ENCODE measurements at regions not wholly inside any gene's neighbourhood (a gene's known extent, or its start where the extent isn't known, plus 50 kb on each side); places are given as distances from the start of the nearest gene placed in this dataset.

DNA sequence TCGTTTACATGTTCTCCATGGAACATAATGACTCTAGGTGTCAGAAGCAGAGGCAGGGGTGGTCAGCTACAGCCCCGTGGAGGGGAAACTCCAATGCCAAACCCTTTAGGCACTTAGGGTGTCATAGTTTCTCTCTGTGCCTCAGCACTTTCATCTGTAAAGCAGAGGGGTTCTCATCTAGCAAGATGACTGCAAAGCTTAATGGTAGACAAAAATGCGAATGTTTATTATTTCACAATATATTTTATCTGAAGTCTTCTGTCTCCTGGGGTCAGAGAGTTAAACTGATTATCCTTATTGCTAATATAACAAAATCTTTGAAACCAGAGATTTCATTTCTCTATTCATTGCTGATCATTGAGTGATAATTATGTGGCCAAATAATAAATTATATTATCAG, 522.5 kb downstream of the TSN start:
- Mint-ChIP-seq H3K27ac (no peak overlapping the region), H3K27me3 (no peaks in the 10 kb centered on the region), H3K9me3 (ENCODE audit: insufficient read depth) (peaks cover 6% of the 10 kb centered on the region), H3K4me3 (no peak overlapping the region), H3K4me1 (no peaks in the 10 kb centered on the region)
- intact Hi-C loops (cut with micrococcal nuclease): no loop called here
- Histone ChIP-seq H3K27ac (ENCODE audit: low read length in 2 of 2) (no peak overlapping the region), H3K36me3 (replicated peaks in 1 of 2; ENCODE audit: control extremely low read depth in 1 of 2, control insufficient read depth in 1 of 2, extremely low read depth in 1 of 2, insufficient read depth in 2 of 2, low read length in 1 of 2) (no peaks in the 10 kb centered on the region), H3K27me3 (replicated peaks in 1 of 4; ENCODE audit: control extremely low read depth in 1 of 4, control insufficient read depth in 3 of 4, insufficient read depth in 4 of 4, low read length in 3 of 4) (no peaks in the 10 kb centered on the region), H3K79me2 (ENCODE audit: control insufficient read depth, insufficient read depth, low read length) (no peaks in the 10 kb centered on the region), H3K4me3 (ENCODE audit: control extremely low read depth in 1 of 5, extremely low read depth in 1 of 5, insufficient read depth in 1 of 5, low read depth in 2 of 5, low read length in 4 of 5) (no peak overlapping the region), H3K9ac (ENCODE audit: low read length) (no peak overlapping the region), H4K20me1 (ENCODE audit: control insufficient read depth, insufficient read depth, low read length, poor library complexity, severe bottlenecking) (no peaks in the 10 kb centered on the region), H3K9me3 (ENCODE audit: control extremely low read depth in 1 of 3, control insufficient read depth in 2 of 3, insufficient read depth in 1 of 3, low read length in 2 of 3) (no peaks in the 10 kb centered on the region), H2AFZ (ENCODE audit: insufficient read depth, low read depth, low read length, poor library complexity, severe bottlenecking) (no peak overlapping the region), H3K4me2 (replicated peaks; ENCODE audit: low read depth, low read length, poor library complexity, severe bottlenecking) (no peak overlapping the region), H3K4me1 (ENCODE audit: control insufficient read depth in 2 of 2, insufficient read depth in 2 of 2, low read length in 2 of 2) (no peaks in the 10 kb centered on the region)
- ATAC-seq (ENCODE audit: low read depth) (no peak), DNase-seq (no peak)
- TF ChIP-seq EZH2 (IDR thresholded peaks at IDR 0.05; ENCODE audit: borderline replicate concordance, insufficient read depth, low read depth, low read length, poor library complexity, severe bottlenecking): no peak
- TF ChIP-seq, protein P1, sequence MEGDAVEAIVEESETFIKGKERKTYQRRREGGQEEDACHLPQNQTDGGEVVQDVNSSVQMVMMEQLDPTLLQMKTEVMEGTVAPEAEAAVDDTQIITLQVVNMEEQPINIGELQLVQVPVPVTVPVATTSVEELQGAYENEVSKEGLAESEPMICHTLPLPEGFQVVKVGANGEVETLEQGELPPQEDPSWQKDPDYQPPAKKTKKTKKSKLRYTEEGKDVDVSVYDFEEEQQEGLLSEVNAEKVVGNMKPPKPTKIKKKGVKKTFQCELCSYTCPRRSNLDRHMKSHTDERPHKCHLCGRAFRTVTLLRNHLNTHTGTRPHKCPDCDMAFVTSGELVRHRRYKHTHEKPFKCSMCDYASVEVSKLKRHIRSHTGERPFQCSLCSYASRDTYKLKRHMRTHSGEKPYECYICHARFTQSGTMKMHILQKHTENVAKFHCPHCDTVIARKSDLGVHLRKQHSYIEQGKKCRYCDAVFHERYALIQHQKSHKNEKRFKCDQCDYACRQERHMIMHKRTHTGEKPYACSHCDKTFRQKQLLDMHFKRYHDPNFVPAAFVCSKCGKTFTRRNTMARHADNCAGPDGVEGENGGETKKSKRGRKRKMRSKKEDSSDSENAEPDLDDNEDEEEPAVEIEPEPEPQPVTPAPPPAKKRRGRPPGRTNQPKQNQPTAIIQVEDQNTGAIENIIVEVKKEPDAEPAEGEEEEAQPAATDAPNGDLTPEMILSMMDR (IDR thresholded peaks at IDR 0.05): no peak
- POLR2A ChIA-PET: no interaction called here
- CTCF ChIA-PET: no interaction called here
- no CpG with 5 or more reads among the region's 3 CpGs for WGBS (ENCODE audit: insufficient coverage)

DNA sequence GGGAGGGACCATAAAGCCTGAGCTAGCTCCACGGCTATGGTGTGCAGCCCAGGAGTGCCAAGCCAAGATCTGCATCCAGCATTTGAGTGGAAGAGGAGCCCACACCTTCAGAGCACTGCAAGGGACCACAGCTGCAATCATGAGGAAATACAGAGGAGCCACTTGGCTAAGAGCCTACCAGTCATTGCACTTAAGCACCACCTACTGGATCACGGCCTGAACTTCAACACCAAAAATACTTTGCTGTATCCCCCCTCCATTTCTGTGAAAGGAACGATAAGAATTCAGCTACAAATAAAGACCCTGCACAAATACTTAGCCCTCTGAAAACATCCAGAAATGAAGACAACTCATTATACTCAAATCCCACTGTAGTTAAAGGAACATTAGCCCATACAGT, 545.3 kb downstream of the TSN start:
- no peaks in the 10 kb centered on the region for H3K36me3 ChIP-seq (replicated peaks in 1 of 2; ENCODE audit: control extremely low read depth in 1 of 2, control insufficient read depth in 1 of 2, extremely low read depth in 1 of 2, insufficient read depth in 2 of 2, low read length in 1 of 2)
- no peak overlapping the region for H3K27ac ChIP-seq (ENCODE audit: low read length in 2 of 2)
- Mint-ChIP-seq H3K27me3 (no peaks in the 10 kb centered on the region), H3K9me3 (ENCODE audit: insufficient read depth) (peaks cover 4% of the 10 kb centered on the region), H3K27ac (no peak overlapping the region), H3K4me3 (no peak overlapping the region), H3K4me1 (no peaks in the 10 kb centered on the region)
- no peak overlapping the region for H3K9ac ChIP-seq (ENCODE audit: low read length)
- intact Hi-C loops (cut with micrococcal nuclease): no loop called here
- H3K27me3 ChIP-seq (replicated peaks in 1 of 4; ENCODE audit: control extremely low read depth in 1 of 4, control insufficient read depth in 3 of 4, insufficient read depth in 4 of 4, low read length in 3 of 4): no peaks in the 10 kb centered on the region
- ATAC-seq (ENCODE audit: low read depth) (no peak), DNase-seq (no peak)
- TF ChIP-seq, protein P1 (IDR thresholded peaks at IDR 0.05): no peak
- TF ChIP-seq EZH2 (IDR thresholded peaks at IDR 0.05; ENCODE audit: borderline replicate concordance, insufficient read depth, low read depth, low read length, poor library complexity, severe bottlenecking): no peak
- H3K9me3 ChIP-seq (ENCODE audit: control extremely low read depth in 1 of 3, control insufficient read depth in 2 of 3, insufficient read depth in 1 of 3, low read length in 2 of 3): peaks cover 5 to 6% (median 5%) of the 10 kb centered on the region in 3 donors
- H3K79me2 ChIP-seq (ENCODE audit: control insufficient read depth, insufficient read depth, low read length): no peaks in the 10 kb centered on the region
- H2AFZ ChIP-seq (ENCODE audit: insufficient read depth, low read depth, low read length, poor library complexity, severe bottlenecking): no peak overlapping the region
- H3K4me3 ChIP-seq (ENCODE audit: control extremely low read depth in 1 of 5, extremely low read depth in 1 of 5, insufficient read depth in 1 of 5, low read depth in 2 of 5, low read length in 4 of 5): no peak overlapping the region
- POLR2A ChIA-PET: no interaction called here
- CTCF ChIA-PET: no interaction called here
- H3K4me2 ChIP-seq (replicated peaks; ENCODE audit: low read depth, low read length, poor library complexity, severe bottlenecking): no peak overlapping the region
- WGBS (ENCODE audit: insufficient coverage): 75% methylated on average over 3 of the region's 3 CpGs
- no peaks in the 10 kb centered on the region for H4K20me1 ChIP-seq (ENCODE audit: control insufficient read depth, insufficient read depth, low read length, poor library complexity, severe bottlenecking)
- H3K4me1 ChIP-seq (ENCODE audit: control insufficient read depth in 2 of 2, insufficient read depth in 2 of 2, low read length in 2 of 2): no peaks in the 10 kb centered on the region
